ENCODE measurements at regions not wholly inside any gene's neighbourhood (a gene's known extent, or its start where the extent isn't known, plus 50 kb on each side); places are given as distances from the start of the nearest gene placed in this dataset.
"Not testable (repeated sequence)": the region's sequence is repeated elsewhere in the genome, so short reads cannot be mapped to it uniquely, and the experiment has no call there.

DNA sequence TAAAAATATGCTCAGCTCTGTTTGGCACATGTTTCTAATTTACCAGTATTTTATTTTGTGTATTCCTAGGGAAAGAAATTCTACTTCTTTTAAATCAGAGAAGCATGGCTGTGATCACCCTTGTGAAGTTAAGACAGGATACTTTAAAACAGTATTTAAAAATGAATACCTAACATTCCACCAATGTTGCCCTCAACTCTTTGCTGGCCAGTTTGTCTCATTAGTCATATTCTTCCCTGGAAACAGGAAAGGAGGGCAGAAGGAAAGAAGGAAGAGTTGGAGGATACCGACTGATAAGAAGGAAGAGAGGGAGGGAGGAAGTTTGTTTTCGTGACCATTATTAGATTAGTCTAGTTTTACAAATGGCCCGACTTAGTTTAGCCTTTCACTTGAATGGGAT is 137.4 kb downstream of the PLK2 start:
- Histone ChIP-seq H3K36me3 (ENCODE audit: control insufficient read depth, low read depth, low read length) (no peaks in the 10 kb centered on the region), H3K27ac (ENCODE audit: low read length) (no peak overlapping the region), H3K9ac (ENCODE audit: low read length) (no peak overlapping the region)

DNA sequence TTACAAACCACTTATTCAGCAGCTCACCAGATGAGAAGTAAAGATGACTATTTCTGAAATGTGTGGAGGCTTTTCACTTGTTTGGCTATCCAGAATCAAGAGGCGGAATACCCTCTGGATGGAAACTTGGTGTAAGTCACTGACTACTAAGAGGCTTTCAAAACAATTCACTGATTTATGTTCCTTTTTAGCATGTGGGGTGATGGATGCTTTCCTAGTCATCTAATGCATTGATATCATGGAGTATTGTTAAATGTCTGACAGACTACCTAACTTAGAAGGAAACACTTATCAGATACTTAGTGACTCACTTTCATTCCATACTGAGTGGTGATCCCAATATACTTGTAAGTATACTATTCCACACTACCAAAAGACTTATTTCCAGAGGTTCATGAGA is 141.4 kb downstream of the PLK2 start:
- no peaks in the 10 kb centered on the region for H3K9me3 ChIP-seq (ENCODE audit: control insufficient read depth, low read depth, low read length)
- no peaks in the 10 kb centered on the region for H3K36me3 ChIP-seq (ENCODE audit: control insufficient read depth, low read depth, low read length)
- H3K27me3 ChIP-seq (ENCODE audit: control insufficient read depth, insufficient read depth, low read length), result no peaks in the 10 kb centered on the region
- no peak overlapping the region for H3K9ac ChIP-seq (ENCODE audit: low read length)
- no peak overlapping the region for H3K4me3 ChIP-seq (ENCODE audit: low read length)
- no peak overlapping the region for H3K27ac ChIP-seq (ENCODE audit: low read length)
- H3K4me1 ChIP-seq (ENCODE audit: control insufficient read depth, low read depth, low read length), result peaks cover 8% of the 10 kb centered on the region

More for the DNA sequence above, 137.4 kb downstream of the PLK2 start:
- Histone ChIP-seq H3K4me3 (ENCODE audit: low read length) (no peak overlapping the region), H3K4me1 (ENCODE audit: control insufficient read depth, low read depth, low read length) (peaks cover 8% of the 10 kb centered on the region), H3K27me3 (ENCODE audit: control insufficient read depth, insufficient read depth, low read length) (no peaks in the 10 kb centered on the region), H3K9me3 (ENCODE audit: control insufficient read depth, low read depth, low read length) (no peaks in the 10 kb centered on the region)

DNA sequence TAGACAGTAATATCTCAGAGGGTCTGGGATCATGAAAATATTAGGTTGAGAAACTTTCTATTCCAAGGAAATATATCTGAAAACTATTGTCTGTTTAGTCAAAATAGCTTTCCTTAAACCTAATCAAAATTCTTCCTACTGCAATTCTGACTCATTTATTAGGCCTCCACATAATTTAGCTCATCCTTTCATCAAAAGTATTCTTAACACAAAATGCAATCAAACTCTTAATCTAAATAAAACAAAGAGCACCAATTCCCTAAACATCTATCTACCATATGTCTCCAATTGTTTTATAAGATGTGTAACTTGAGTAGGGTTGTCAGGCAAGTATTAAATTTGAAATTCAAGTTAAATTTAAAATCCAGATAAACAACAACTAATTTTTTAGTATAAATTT is 142.1 kb downstream of the PLK2 start:
- no peak overlapping the region for H3K9ac ChIP-seq (ENCODE audit: low read length)
- no peaks in the 10 kb centered on the region for H3K36me3 ChIP-seq (ENCODE audit: control insufficient read depth, low read depth, low read length)
- no peak overlapping the region for H3K4me3 ChIP-seq (ENCODE audit: low read length)
- no peaks in the 10 kb centered on the region for H3K9me3 ChIP-seq (ENCODE audit: control insufficient read depth, low read depth, low read length)
- H3K27ac ChIP-seq (ENCODE audit: low read length), result no peak overlapping the region
- H3K4me1 ChIP-seq (ENCODE audit: control insufficient read depth, low read depth, low read length), result peaks cover 4% of the 10 kb centered on the region
- H3K27me3 ChIP-seq (ENCODE audit: control insufficient read depth, insufficient read depth, low read length), result no peaks in the 10 kb centered on the region

DNA sequence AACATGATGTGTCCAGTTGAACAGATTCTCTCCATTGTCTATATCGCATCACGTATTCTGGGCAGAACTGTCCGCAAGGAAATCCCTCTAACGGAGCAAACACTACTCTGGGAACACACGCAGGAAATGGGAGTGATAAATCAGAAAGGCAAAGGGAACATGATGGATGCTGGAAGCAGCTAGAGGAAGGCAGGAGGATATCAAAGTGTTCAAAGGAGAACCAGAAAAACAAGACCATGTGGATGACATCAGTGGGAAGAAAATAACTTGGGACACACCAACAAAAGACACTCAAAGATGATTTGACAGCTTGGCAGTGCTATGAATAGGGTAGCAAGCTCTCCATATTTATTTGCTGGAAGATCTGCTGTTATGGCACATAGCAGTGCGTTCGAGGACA is 142.9 kb downstream of the PLK2 start:
- no peak overlapping the region for H3K27ac ChIP-seq (ENCODE audit: low read length)
- no peaks in the 10 kb centered on the region for H3K9me3 ChIP-seq (ENCODE audit: control insufficient read depth, low read depth, low read length)
- no peaks in the 10 kb centered on the region for H3K4me1 ChIP-seq (ENCODE audit: control insufficient read depth, low read depth, low read length)
- no peak overlapping the region for H3K4me3 ChIP-seq (ENCODE audit: low read length)
- no peaks in the 10 kb centered on the region for H3K27me3 ChIP-seq (ENCODE audit: control insufficient read depth, insufficient read depth, low read length)
- H3K36me3 ChIP-seq (ENCODE audit: control insufficient read depth, low read depth, low read length), result no peaks in the 10 kb centered on the region
- H3K9ac ChIP-seq (ENCODE audit: low read length), result no peak overlapping the region

DNA sequence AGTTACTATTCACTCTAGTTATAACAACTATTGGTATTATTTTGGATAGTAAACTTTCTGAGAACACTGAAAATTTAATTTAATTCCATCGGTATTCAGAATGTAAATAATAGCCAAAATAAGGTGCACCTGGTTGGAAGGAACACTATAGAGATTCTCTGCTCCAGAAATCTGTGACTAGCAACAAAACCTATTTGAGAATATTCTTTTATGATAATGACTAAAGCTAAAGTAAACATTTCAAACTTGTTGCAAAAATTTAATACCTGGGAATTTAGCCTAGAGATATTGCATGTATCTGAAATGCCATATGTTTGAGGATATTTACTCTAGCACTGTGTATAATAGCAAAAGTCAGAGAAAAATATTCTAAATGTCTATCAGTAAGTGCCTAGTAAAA is 144.1 kb downstream of the PLK2 start:
- no peak overlapping the region for H3K4me3 ChIP-seq (ENCODE audit: low read length)
- H3K9me3 ChIP-seq (ENCODE audit: control insufficient read depth, low read depth, low read length), result no peaks in the 10 kb centered on the region
- no peak overlapping the region for H3K9ac ChIP-seq (ENCODE audit: low read length)
- no peaks in the 10 kb centered on the region for H3K36me3 ChIP-seq (ENCODE audit: control insufficient read depth, low read depth, low read length)
- H3K27ac ChIP-seq (ENCODE audit: low read length), result no peak overlapping the region
- no peaks in the 10 kb centered on the region for H3K27me3 ChIP-seq (ENCODE audit: control insufficient read depth, insufficient read depth, low read length)
- H3K4me1 ChIP-seq (ENCODE audit: control insufficient read depth, low read depth, low read length), result no peaks in the 10 kb centered on the region

DNA sequence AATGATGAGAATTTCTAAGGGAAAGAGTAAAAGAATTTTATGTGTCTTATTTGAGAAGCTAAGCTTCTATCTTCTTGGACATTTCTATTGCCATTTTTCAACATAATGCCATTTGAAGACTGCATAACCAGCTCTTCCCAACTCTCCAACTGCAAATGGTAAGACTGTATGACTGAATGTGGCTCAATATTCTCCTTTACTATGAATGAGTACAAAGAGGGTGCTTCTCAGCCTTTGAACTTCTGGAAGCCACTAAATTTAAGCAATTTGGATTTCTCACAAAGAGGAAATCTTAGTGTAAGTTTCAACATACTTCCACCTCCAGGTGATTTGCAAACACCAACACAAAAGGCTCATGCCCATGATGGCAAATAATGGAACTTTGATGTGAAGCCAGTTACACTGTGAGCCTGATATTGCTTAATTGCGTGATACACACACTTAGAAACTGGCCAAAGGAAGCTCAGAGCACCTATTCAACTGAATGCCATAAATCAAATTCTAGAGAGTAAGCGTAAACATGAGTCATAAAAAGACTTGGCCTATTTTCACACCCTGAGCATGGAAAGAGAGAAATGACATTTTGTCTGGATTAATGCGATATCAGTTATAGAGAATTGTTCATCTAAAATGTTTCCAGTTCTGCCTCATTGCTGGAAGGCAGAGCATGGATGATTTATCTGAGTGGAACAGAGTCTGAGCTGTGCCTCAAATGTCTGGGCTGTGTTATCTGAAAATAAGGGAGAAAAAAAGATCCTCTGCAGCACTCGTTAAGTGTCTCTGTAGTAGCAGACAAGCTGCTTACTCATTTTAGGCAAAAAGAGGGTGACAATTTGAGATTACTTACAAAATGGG is 145.3 kb downstream of the PLK2 start:
- no peaks in the 10 kb centered on the region for H3K9me3 ChIP-seq (ENCODE audit: control insufficient read depth, low read depth, low read length)
- no peak overlapping the region for H3K9ac ChIP-seq (ENCODE audit: low read length)
- H3K36me3 ChIP-seq (ENCODE audit: control insufficient read depth, low read depth, low read length), result no peaks in the 10 kb centered on the region

DNA sequence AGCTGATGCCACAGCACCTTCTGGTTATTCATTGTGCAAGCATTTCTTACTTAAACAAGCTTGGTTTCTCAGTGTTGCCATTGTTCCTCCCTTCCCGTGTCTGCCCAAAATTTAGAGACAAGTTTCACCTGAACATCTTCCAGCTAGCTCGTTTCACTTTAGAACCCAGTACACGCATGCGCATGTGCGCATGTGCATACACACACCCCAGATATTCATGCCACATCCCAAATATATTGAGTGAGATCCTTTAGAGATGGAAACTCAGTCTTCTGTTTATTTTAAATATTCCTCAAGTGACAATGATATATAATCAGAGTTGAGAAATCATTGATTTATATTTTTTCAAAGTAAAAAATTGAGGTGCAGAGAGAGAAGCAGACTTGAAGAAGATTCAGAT is 147.6 kb downstream of the PLK2 start:
- Histone ChIP-seq H3K4me1 (ENCODE audit: control insufficient read depth, low read depth, low read length) (no peaks in the 10 kb centered on the region), H3K4me3 (ENCODE audit: low read length) (no peak overlapping the region), H3K9me3 (ENCODE audit: control insufficient read depth, low read depth, low read length) (no peaks in the 10 kb centered on the region), H3K27me3 (ENCODE audit: control insufficient read depth, insufficient read depth, low read length) (no peaks in the 10 kb centered on the region), H3K36me3 (ENCODE audit: control insufficient read depth, low read depth, low read length) (no peaks in the 10 kb centered on the region), H3K9ac (ENCODE audit: low read length) (no peak overlapping the region), H3K27ac (ENCODE audit: low read length) (no peak overlapping the region)

More for the DNA sequence above, 145.3 kb downstream of the PLK2 start:
- Histone ChIP-seq H3K4me1 (ENCODE audit: control insufficient read depth, low read depth, low read length) (no peaks in the 10 kb centered on the region), H3K27ac (ENCODE audit: low read length) (no peak overlapping the region), H3K27me3 (ENCODE audit: control insufficient read depth, insufficient read depth, low read length) (no peaks in the 10 kb centered on the region), H3K4me3 (ENCODE audit: low read length) (no peak overlapping the region)

DNA sequence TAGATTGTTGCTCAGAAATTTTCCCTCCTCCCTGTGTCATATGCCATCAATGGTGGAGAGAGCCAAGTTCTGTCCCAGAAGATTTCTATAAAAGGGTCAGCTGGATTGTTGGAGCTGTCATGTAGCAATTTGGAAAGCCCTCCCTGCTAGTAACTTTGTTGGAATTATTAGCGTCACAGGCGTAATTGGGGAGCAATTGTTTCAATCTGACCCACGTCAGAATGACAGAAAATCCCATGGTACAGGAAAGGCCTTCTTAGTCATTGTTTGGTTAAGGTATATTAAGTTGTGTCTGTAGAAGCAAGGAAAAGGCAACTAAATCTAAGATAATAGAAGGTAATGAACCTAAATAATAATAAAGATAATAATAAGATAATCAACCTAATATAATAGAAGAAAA is 148.4 kb downstream of the PLK2 start:
- Histone ChIP-seq H3K4me1 (ENCODE audit: control insufficient read depth, low read depth, low read length) (no peaks in the 10 kb centered on the region), H3K27ac (ENCODE audit: low read length) (no peak overlapping the region), H3K9ac (ENCODE audit: low read length) (no peak overlapping the region), H3K9me3 (ENCODE audit: control insufficient read depth, low read depth, low read length) (no peaks in the 10 kb centered on the region), H3K27me3 (ENCODE audit: control insufficient read depth, insufficient read depth, low read length) (no peaks in the 10 kb centered on the region), H3K36me3 (ENCODE audit: control insufficient read depth, low read depth, low read length) (no peaks in the 10 kb centered on the region), H3K4me3 (ENCODE audit: low read length) (no peak overlapping the region)

DNA sequence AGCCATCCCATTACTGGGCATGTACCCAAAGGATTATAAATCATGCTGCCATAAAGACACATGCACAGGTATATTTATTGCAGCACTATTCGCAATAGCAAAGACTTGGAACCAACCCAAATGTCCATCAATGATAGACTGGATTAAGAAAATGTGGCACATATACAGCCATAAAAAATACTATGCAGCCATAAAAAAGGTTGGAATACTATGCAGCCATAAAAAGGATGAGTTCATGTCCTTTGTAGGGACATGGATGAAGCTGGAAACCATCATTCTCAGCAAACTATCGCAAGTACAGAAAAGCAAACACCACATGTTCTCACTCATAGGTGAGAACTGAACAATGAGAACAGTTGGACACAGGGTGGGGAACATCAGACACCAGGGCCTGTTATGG is 151.5 kb downstream of the PLK2 start:
- not testable (repeated sequence) for H3K36me3 ChIP-seq (ENCODE audit: control insufficient read depth, low read depth, low read length); H3K4me3 ChIP-seq (ENCODE audit: low read length); H3K9me3 ChIP-seq (ENCODE audit: control insufficient read depth, low read depth, low read length); H3K27me3 ChIP-seq (ENCODE audit: control insufficient read depth, insufficient read depth, low read length); H3K9ac ChIP-seq (ENCODE audit: low read length); H3K27ac ChIP-seq (ENCODE audit: low read length); H3K4me1 ChIP-seq (ENCODE audit: control insufficient read depth, low read depth, low read length)

DNA sequence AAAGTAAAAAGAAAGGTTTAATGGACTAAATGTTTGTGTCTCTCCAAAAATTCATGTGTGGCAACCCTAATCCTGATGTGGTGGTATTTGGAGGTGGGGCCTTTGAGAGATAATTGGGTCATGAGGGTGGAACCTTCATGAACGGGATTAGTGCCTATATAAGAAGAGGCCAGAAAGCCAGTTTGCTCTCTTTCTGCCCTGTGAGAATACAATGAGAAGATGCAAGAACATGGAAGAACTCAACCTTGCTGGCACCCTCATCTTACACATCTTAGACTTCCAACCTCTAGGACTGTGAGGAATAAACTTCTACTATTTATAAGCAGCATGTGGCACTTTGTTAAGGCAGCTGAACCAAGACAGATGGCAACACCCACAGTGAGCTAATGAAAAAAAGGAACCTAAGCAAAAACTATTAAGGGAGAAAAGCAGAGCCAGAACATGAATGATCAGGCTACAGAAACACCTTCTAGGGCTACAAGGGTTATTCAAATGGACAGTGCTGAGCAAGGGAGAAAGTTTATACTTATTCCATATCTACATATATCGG is 159.5 kb downstream of the PLK2 start:
- H3K27me3 ChIP-seq (ENCODE audit: control insufficient read depth, insufficient read depth, low read length), result no peaks in the 10 kb centered on the region

DNA sequence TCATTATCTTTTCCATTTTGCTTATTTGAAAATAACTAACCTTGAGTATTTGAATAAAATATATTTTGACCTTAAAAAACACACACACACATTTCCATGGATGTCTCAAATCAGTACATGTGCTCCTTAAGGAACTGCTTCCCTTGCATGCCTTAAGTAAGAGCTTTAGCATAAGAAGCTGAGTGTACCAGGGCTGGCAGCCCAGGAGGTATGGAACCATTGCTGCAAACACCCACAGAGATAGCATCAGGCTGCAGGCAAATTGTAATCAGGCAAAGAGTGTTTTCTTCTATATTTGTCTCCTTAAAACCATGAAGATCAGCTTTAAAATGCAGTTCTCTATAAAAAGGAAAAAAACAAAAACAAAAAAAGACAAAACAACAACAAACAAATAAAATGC is 160.6 kb downstream of the PLK2 start:
- Histone ChIP-seq H3K9me3 (ENCODE audit: control insufficient read depth, low read depth, low read length) (no peaks in the 10 kb centered on the region), H3K27me3 (ENCODE audit: control insufficient read depth, insufficient read depth, low read length) (no peaks in the 10 kb centered on the region), H3K9ac (ENCODE audit: low read length) (no peak overlapping the region), H3K36me3 (ENCODE audit: control insufficient read depth, low read depth, low read length) (no peaks in the 10 kb centered on the region), H3K27ac (ENCODE audit: low read length) (no peak overlapping the region), H3K4me3 (ENCODE audit: low read length) (no peak overlapping the region), H3K4me1 (ENCODE audit: control insufficient read depth, low read depth, low read length) (no peaks in the 10 kb centered on the region)

More for the DNA sequence above, 159.5 kb downstream of the PLK2 start:
- Histone ChIP-seq H3K27ac (ENCODE audit: low read length) (no peak overlapping the region), H3K4me1 (ENCODE audit: control insufficient read depth, low read depth, low read length) (no peaks in the 10 kb centered on the region), H3K4me3 (ENCODE audit: low read length) (no peak overlapping the region), H3K36me3 (ENCODE audit: control insufficient read depth, low read depth, low read length) (no peaks in the 10 kb centered on the region), H3K9me3 (ENCODE audit: control insufficient read depth, low read depth, low read length) (no peaks in the 10 kb centered on the region), H3K9ac (ENCODE audit: low read length) (no peak overlapping the region)
